ENCODE measurements at regions not wholly inside any gene's neighbourhood (a gene's known extent, or its start where the extent isn't known, plus 50 kb on each side); places are given as distances from the start of the nearest gene placed in this dataset.

DNA sequence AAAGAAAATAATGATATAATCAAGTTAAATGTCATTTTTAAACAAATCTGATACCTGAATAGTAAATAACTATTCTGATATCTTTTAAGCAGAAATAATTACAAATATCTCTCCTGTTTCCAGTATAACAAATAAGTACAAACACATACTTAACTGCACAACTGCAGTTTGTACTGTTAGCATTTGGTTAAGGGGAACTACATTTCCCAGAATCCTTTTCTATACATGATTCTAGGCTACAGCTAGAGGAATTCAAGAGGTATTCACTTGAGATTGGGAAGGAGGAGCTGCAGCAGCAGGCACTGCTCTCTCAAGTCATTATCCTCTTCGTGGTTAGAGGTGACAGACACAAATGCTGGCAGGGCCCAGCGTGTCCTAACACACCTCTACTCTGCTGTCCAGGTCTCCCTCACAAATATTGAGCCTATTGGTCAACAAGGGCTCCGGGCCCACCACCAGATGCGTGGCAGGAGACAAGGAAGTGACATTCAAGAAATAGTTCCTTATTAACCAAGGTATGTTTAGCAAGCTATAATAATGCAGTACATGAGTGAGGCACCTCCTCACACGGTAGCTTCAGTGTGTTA is 255.1 kb upstream of the MKLN1 start:
- H3K4me3 Mint-ChIP-seq = no peak overlapping the region
- H3K9ac ChIP-seq (ENCODE audit: insufficient read depth, low read length, poor library complexity, severe bottlenecking) = no peak overlapping the region
- H3K4me1 Mint-ChIP-seq = peaks cover 14% of the 10 kb centered on the region
- WGBS (ENCODE audit: insufficient coverage) = no CpG with 5 or more reads among the region's 5 CpGs
- no peak for DNase-seq
- H3K4me3 ChIP-seq (replicated peaks in 1 of 3; ENCODE audit: low read depth in 2 of 3, low read length in 3 of 3) = peak overlapping the region in 1 of 3 experiments; percentile 29
- peaks cover 4 to 5% of the 10 kb centered on the region in 2 donors for H3K4me1 ChIP-seq (ENCODE audit: control insufficient read depth in 1 of 2, insufficient read depth in 2 of 2, low read length in 2 of 2)
- peaks cover 0 to 6% (median 0%) of the 10 kb centered on the region in 7 donors for H3K9me3 Mint-ChIP-seq
- H3K9me3 ChIP-seq (replicated peaks in 1 of 2; ENCODE audit: control insufficient read depth in 1 of 2, insufficient read depth in 1 of 2, low read length in 2 of 2) = no peaks in the 10 kb centered on the region
- TF ChIP-seq CTCF (IDR thresholded peaks at IDR 0.05) = no peak
- H3K36me3 ChIP-seq (replicated peaks in 1 of 2; ENCODE audit: control insufficient read depth in 1 of 2, insufficient read depth in 2 of 2, low read length in 2 of 2) = peaks cover 0 to 7% of the 10 kb centered on the region in 2 donors
- intact Hi-C loops (cut with micrococcal nuclease) = no loop called here
- H3K27ac ChIP-seq (ENCODE audit: low read depth in 1 of 2, low read length in 2 of 2) = no peak overlapping the region
- H3K4me2 ChIP-seq (replicated peaks; ENCODE audit: extremely low read depth, low read length, poor library complexity, severe bottlenecking) = peak overlapping the region; percentile 26
- no peaks in the 10 kb centered on the region for H3K79me2 ChIP-seq (ENCODE audit: insufficient read depth, low read length)
- peaks cover 98% of the 10 kb centered on the region for H4K20me1 ChIP-seq (ENCODE audit: insufficient read depth, low read length)
- no peaks in the 10 kb centered on the region for H3K27me3 ChIP-seq (ENCODE audit: control insufficient read depth in 2 of 2, insufficient read depth in 2 of 2, low read length in 2 of 2)
- no peak overlapping the region for H2AFZ ChIP-seq (ENCODE audit: insufficient read depth, low read depth, low read length, poor library complexity, severe bottlenecking)
- peak overlapping the region in 4 of 7 donors; percentile 8 to 81 (median 49) for H3K27ac Mint-ChIP-seq
- no peaks in the 10 kb centered on the region for H3K27me3 Mint-ChIP-seq (ENCODE audit: low read depth in 3 of 3)
- H3K36me3 Mint-ChIP-seq = peaks cover 16 to 31% of the 10 kb centered on the region in 2 donors

- peaks cover 16 to 23% of the 10 kb centered on the region in 2 donors for H3K36me3 Mint-ChIP-seq
- H3K4me2 ChIP-seq (replicated peaks; ENCODE audit: extremely low read depth, low read length, poor library complexity, severe bottlenecking) = no peak overlapping the region
- H3K27me3 ChIP-seq (ENCODE audit: control insufficient read depth in 2 of 2, insufficient read depth in 2 of 2, low read length in 2 of 2) = no peaks in the 10 kb centered on the region
- H3K4me3 ChIP-seq (replicated peaks in 1 of 3; ENCODE audit: low read depth in 2 of 3, low read length in 3 of 3) = no peak overlapping the region
- no peaks in the 10 kb centered on the region for H3K27me3 Mint-ChIP-seq (ENCODE audit: low read depth in 3 of 3)
- no peak overlapping the region for H3K9ac ChIP-seq (ENCODE audit: insufficient read depth, low read length, poor library complexity, severe bottlenecking)
- H3K36me3 ChIP-seq (replicated peaks in 1 of 2; ENCODE audit: control insufficient read depth in 1 of 2, insufficient read depth in 2 of 2, low read length in 2 of 2) = peaks cover 0 to 7% of the 10 kb centered on the region in 2 donors
- peaks cover 4 to 5% of the 10 kb centered on the region in 2 donors for H3K4me1 ChIP-seq (ENCODE audit: control insufficient read depth in 1 of 2, insufficient read depth in 2 of 2, low read length in 2 of 2)
- intact Hi-C loops (cut with micrococcal nuclease) = no loop called here
- H3K9me3 ChIP-seq (replicated peaks in 1 of 2; ENCODE audit: control insufficient read depth in 1 of 2, insufficient read depth in 1 of 2, low read length in 2 of 2) = no peaks in the 10 kb centered on the region
- no peak overlapping the region for H3K4me3 Mint-ChIP-seq
- no peak overlapping the region for H3K27ac ChIP-seq (ENCODE audit: low read depth in 1 of 2, low read length in 2 of 2)
- H3K4me1 Mint-ChIP-seq = peaks cover 14% of the 10 kb centered on the region
- H3K27ac Mint-ChIP-seq = no peak overlapping the region
- peaks cover 99% of the 10 kb centered on the region for H4K20me1 ChIP-seq (ENCODE audit: insufficient read depth, low read length)
- no CpG with 5 or more reads among the region's 1 CpG for WGBS (ENCODE audit: insufficient coverage)
- H3K79me2 ChIP-seq (ENCODE audit: insufficient read depth, low read length) = no peaks in the 10 kb centered on the region
- H3K9me3 Mint-ChIP-seq = peaks cover 0 to 6% (median 0%) of the 10 kb centered on the region in 7 donors
- DNase-seq = no peak
- H2AFZ ChIP-seq (ENCODE audit: insufficient read depth, low read depth, low read length, poor library complexity, severe bottlenecking) = no peak overlapping the region
- no peak for TF ChIP-seq CTCF (IDR thresholded peaks at IDR 0.05)
Measured at GRCh38 chr7:131074043-131074442, 253.6 kb upstream of the MKLN1 start.

Data from CD14-positive monocyte (primary cell).